PC-9 (cell line): ENCODE measurements at regions not wholly inside any gene's neighbourhood (a gene's known extent, or its start where the extent isn't known, plus 50 kb on each side); places are given as distances from the start of the nearest gene placed in this dataset.

ENCODE experiments used
- BruUV-seq: library from RNA; stranded (reverse); fragments of 400-500 nt; replicated peaks from 2 replicates; lab custom pipeline; 2021; lab: Mats Ljungman, UMichigan
- CTCF ChIA-PET: fragments of 300-600 bp; sonication (Branson Sonifier 250); formaldehyde crosslinking; loops from one replicate; lab custom pipeline; 2022; ENCODE audit warnings: antibody characterized with exemption; lab: Charles Lee
- POLR2A ChIA-PET: fragments of 300-600 bp; sonication (Branson Sonifier 250); formaldehyde crosslinking; loops from one replicate; lab custom pipeline; 2022; ENCODE audit warnings: antibody characterized with exemption; ENCODE audit not compliant: unreplicated experiment; lab: Charles Lee
- DNase-seq, 2 experiments: peaks; one replicate each; pipeline versions ENCODE4 v3.0.0 to v3.0.0-alpha.2; 2015 to 2022; ENCODE audit warnings: mixed read lengths in 1 of 2
- H2AFZ ChIP-seq: fragments of 200-600 bp; sonication (generic); 2 replicates; pipeline ENCODE4 v1.8.1; 2017; ENCODE audit warnings: antibody characterized with exemption
- H3F3A ChIP-seq: fragments of 200-600 bp; sonication (generic); 2 replicates; pipeline ENCODE4 v1.8.1; 2017; ENCODE audit warnings: antibody characterized with exemption, mild to moderate bottlenecking, low read depth; ENCODE audit not compliant: insufficient read depth
- H3K27ac ChIP-seq: fragments of 200-600 bp; sonication (generic); 2 replicates; pipeline ENCODE4 v1.6.1; 2016; ENCODE audit warnings: mixed run types
- H3K27me3 ChIP-seq: fragments of 200-600 bp; sonication (generic); 2 replicates; pipeline ENCODE4 v1.6.1; 2016; ENCODE audit warnings: low read depth, mixed run types; ENCODE audit not compliant: insufficient read depth
- H3K36me3 ChIP-seq: fragments of 200-600 bp; sonication (generic); 2 replicates; pipeline ENCODE4 v1.6.1; 2016; ENCODE audit warnings: low read depth, mixed run types
- H3K4me1 ChIP-seq: fragments of 200-600 bp; sonication (generic); replicated peaks from 2 replicates; pipeline ENCODE4 v1.6.1; 2016; ENCODE audit warnings: mixed run types; ENCODE audit not compliant: insufficient read depth
- H3K4me2 ChIP-seq: fragments of 200-600 bp; sonication (generic); 2 replicates; pipeline ENCODE4 v1.6.1; 2017; ENCODE audit warnings: mixed run types
- H3K4me3 ChIP-seq: fragments of 200-600 bp; sonication (generic); 2 replicates; pipeline ENCODE4 v1.6.1; 2016; ENCODE audit warnings: mixed run types
- H3K79me2 ChIP-seq: fragments of 200-600 bp; sonication (generic); 2 replicates; pipeline ENCODE4 v1.6.1; 2017; ENCODE audit warnings: low read depth, mixed run types
- H3K9me2 ChIP-seq: fragments of 200-600 bp; sonication (generic); 2 replicates; pipeline ENCODE4 v1.8.1; 2017; ENCODE audit warnings: mild to moderate bottlenecking; ENCODE audit not compliant: insufficient read depth
- H3K9me3 ChIP-seq: fragments of 200-600 bp; sonication (generic); 2 replicates; pipeline ENCODE4 v1.8.1; 2016; ENCODE audit warnings: low read depth; ENCODE audit not compliant: insufficient read depth
- H4K20me1 ChIP-seq: fragments of 200-600 bp; sonication (generic); 2 replicates; pipeline ENCODE4 v1.8.1; 2017; ENCODE audit not compliant: insufficient read depth
- EZH2 ChIP-seq: fragments of 200-600 bp; sonication (generic); IDR thresholded peaks from 2 replicates; pipeline ENCODE4 v1.8.0; 2017; ENCODE audit warnings: antibody characterized with exemption, low read depth
- intact Hi-C: fragments of 100-400 bp; cut with micrococcal nuclease; formaldehyde crosslinking; loops from one replicate; pipeline ENCODE4 v1.10.0; 2022; ENCODE audit not compliant: unreplicated experiment
- TF ChIP-seq, protein P1 (sequence below): fragments of 200-600 bp; sonication (generic); conservative IDR thresholded peaks from 2 replicates; pipeline ENCODE4 v1.6.1; 2017; ENCODE audit warnings: mixed run types, antibody characterized with exemption, mild to moderate bottlenecking, moderate library complexity

DNA sequence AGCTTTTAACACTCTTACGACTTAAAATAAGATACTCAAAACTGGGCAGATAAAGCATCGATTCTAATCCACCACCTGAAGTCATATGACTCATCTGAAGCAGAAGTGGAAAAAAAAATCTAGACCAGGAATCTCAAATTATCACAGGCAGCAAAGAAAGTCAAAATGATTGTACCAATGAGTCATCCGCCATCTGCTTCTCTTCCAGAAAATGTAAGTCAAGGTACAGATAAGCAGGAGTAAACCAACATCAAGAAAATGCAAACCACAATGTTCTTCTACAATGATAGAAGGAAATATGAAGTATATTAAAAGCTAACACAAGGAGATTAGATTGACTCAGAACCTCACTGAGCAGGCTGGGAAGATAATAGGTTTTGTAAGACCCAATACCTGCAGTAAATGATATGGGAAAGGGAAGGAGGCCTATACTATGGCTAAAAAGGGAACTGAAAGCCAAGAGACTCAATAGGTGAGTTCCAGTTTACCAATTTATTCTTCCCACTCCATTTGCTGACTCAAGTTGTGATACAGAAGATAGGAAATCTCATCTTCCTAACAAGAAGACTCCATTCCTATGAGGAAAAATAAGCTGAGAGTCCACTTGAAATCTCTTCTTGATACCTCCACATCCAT lies 88.4 kb upstream of the TET2 start:
- intact Hi-C loops = loop anchor here (2.0 to 10.0 kb wide), 2 partner anchors 91 to 183 kb away; no protein-coding TSS in a partner anchor
- peaks cover 17% of the 10 kb centered on the region for H3K4me1 ChIP-seq
- H3K4me2 ChIP-seq = 0 out of 2 replicates have a peak overlapping the region, but pooled peaks have one; percentile 10
- H2AFZ ChIP-seq = no peak overlapping the region
- H3F3A ChIP-seq = peaks cover 21% of the 10 kb centered on the region; the same call in 1 of the 2 replicates
- no peaks in the 10 kb centered on the region for H3K27me3 ChIP-seq
- H3K27ac ChIP-seq = no peak overlapping the region
- no peaks in the 10 kb centered on the region for H4K20me1 ChIP-seq
- ChIA-PET POLR2A (interaction anchor here (0.7 kb wide), 1 partner anchor 330 kb away, joined by 6 read pairs; no protein-coding TSS in a partner anchor), CTCF (no interaction called here)
- peak in 1 of 2 experiments; percentile 49 for DNase-seq
- H3K36me3 ChIP-seq = no peaks in the 10 kb centered on the region
- H3K4me3 ChIP-seq = no peak overlapping the region
- no peaks in the 10 kb centered on the region for H3K79me2 ChIP-seq
- no peaks in the 10 kb centered on the region for H3K9me2 ChIP-seq
- TF ChIP-seq, protein P1, sequence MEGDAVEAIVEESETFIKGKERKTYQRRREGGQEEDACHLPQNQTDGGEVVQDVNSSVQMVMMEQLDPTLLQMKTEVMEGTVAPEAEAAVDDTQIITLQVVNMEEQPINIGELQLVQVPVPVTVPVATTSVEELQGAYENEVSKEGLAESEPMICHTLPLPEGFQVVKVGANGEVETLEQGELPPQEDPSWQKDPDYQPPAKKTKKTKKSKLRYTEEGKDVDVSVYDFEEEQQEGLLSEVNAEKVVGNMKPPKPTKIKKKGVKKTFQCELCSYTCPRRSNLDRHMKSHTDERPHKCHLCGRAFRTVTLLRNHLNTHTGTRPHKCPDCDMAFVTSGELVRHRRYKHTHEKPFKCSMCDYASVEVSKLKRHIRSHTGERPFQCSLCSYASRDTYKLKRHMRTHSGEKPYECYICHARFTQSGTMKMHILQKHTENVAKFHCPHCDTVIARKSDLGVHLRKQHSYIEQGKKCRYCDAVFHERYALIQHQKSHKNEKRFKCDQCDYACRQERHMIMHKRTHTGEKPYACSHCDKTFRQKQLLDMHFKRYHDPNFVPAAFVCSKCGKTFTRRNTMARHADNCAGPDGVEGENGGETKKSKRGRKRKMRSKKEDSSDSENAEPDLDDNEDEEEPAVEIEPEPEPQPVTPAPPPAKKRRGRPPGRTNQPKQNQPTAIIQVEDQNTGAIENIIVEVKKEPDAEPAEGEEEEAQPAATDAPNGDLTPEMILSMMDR = no peak
- no peak for TF ChIP-seq EZH2
- no peaks in the 10 kb centered on the region for H3K9me3 ChIP-seq
- no TSS peak for BruUV-seq

DNA sequence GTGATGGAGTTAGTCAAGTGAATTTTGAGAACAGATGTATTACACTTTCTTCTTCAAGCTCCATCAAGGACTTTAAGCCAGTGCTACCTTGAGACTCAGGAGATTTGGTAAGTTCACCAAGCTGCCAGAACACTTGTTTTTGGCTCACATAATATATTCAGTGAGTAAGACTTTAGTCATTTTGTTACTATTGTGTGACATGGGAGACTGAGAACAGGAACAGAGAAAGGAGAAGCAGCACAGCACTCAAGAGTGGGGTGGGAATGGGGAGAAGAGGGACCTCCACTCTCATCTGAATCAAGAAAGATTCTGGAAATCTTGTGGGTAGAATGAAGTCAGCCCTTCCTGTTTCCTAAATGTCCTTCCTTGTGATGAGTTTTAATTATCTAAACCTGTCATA lies 87.3 kb upstream of the TET2 start:
- intact Hi-C loops = loop anchor here (2.0 to 10.0 kb wide), 2 partner anchors 93 to 185 kb away; no protein-coding TSS in a partner anchor
- Histone ChIP-seq H3K79me2 (no peaks in the 10 kb centered on the region), H3K4me3 (no peak overlapping the region), H3K36me3 (no peaks in the 10 kb centered on the region), H3F3A (peaks cover 21% of the 10 kb centered on the region; the same call in 1 of the 2 replicates), H3K4me1 (peaks cover 17% of the 10 kb centered on the region), H3K9me3 (no peaks in the 10 kb centered on the region), H2AFZ (no peak overlapping the region), H3K9me2 (no peaks in the 10 kb centered on the region), H4K20me1 (no peaks in the 10 kb centered on the region), H3K27ac (no peak overlapping the region), H3K4me2 (no peak overlapping the region), H3K27me3 (no peaks in the 10 kb centered on the region)
- no peak for TF ChIP-seq EZH2
- TF ChIP-seq, protein P1 = no peak
- no peak for DNase-seq
- POLR2A ChIA-PET = interaction anchor here (0.6 kb wide), 1 partner anchor 63 kb away, joined by 7 read pairs; no protein-coding TSS in a partner anchor
- CTCF ChIA-PET = no interaction called here
- BruUV-seq = no TSS peak

DNA sequence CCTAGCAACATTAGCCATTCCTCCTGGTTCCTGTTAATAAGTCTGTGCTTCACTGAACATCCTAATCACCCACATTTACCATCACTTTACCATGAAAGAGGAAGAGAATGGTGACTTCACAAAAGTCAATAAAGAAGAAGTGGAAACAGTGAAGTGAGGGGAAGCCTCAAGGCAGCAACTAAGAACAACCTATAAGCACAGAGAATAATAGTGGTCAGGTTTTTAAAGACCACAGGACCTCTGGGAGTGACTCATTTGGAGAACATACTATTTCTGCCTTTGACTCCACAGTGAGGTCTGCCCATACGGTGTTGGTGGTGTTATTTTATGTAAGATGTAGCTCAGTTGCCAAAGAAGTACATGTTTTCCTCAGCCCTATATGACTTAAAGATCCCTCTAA lies 86.0 kb upstream of the TET2 start:
- intact Hi-C loops = loop anchor here (2.0 to 5.0 kb wide), 2 partner anchors 86 to 412 kb away; partner anchors contain the start of genes PPA2 and TET2
- H3K27ac ChIP-seq = no peak overlapping the region
- peak overlapping the region; percentile 43 for H3K4me2 ChIP-seq
- H3K4me3 ChIP-seq = no peak overlapping the region
- TF ChIP-seq EZH2 = no peak
- TF ChIP-seq, protein P1 = no peak
- no TSS peak for BruUV-seq
- H2AFZ ChIP-seq = no peak overlapping the region
- no peaks in the 10 kb centered on the region for H3K9me2 ChIP-seq
- H3K27me3 ChIP-seq = no peaks in the 10 kb centered on the region
- DNase-seq = no peak
- peaks cover 17% of the 10 kb centered on the region for H3K4me1 ChIP-seq
- H3F3A ChIP-seq = peaks cover 21% of the 10 kb centered on the region; the same call in 1 of the 2 replicates
- H3K79me2 ChIP-seq = no peaks in the 10 kb centered on the region
- no peaks in the 10 kb centered on the region for H3K36me3 ChIP-seq
- H3K9me3 ChIP-seq = no peaks in the 10 kb centered on the region
- ChIA-PET CTCF (no interaction called here), POLR2A (no interaction called here)
- no peaks in the 10 kb centered on the region for H4K20me1 ChIP-seq
